ENCODE measurements at regions not wholly inside any gene's neighbourhood (a gene's known extent, or its start where the extent isn't known, plus 50 kb on each side); places are given as distances from the start of the nearest gene placed in this dataset.

- peaks cover 11% of the 10 kb centered on the region for H3K4me1 ChIP-seq (ENCODE audit: control insufficient read depth, extremely low read depth, insufficient read depth, low read length)
- H3K9me1 ChIP-seq (ENCODE audit: control insufficient read depth, extremely low read depth, insufficient read depth, low read length) = no peaks in the 10 kb centered on the region
- H3K36me3 ChIP-seq (ENCODE audit: control insufficient read depth in 2 of 2, extremely low read depth in 1 of 2, insufficient read depth in 2 of 2, low read length in 2 of 2) = no peaks in the 10 kb centered on the region
- dilution Hi-C loops (cut with MboI; ENCODE audit: extremely low pct_ligation_motif_present, low sequenced_read_pairs) = no loop called here
- H3K4me2 ChIP-seq (ENCODE audit: control insufficient read depth, extremely low read depth, insufficient read depth, low read depth, low read length) = no peak overlapping the region
- no peaks in the 10 kb centered on the region for H4K20me1 ChIP-seq (ENCODE audit: control insufficient read depth, extremely low read depth, insufficient read depth, low read length)
- H3K79me2 ChIP-seq (ENCODE audit: control insufficient read depth, insufficient read depth, low read length) = no peaks in the 10 kb centered on the region
- FAIRE-seq = no peak
- H3K4me3 ChIP-seq (ENCODE audit: control insufficient read depth in 2 of 3, extremely low read depth in 1 of 3, insufficient read depth in 2 of 3, low read depth in 1 of 3, low read length in 3 of 3) = no peak overlapping the region
- no peak overlapping the region for H3K27ac ChIP-seq (ENCODE audit: control insufficient read depth, insufficient read depth, low read length)
- TF ChIP-seq CTCF (optimal IDR thresholded peaks at IDR 0.05 in 1 of 3, IDR thresholded peaks at IDR 0.05 in 1 of 3, conservative IDR thresholded peaks at IDR 0.05 in 1 of 3; ENCODE audit: extremely low read depth in 1 of 3, insufficient read depth in 2 of 3, low read length in 3 of 3) (no peak), EZH2 (IDR thresholded peaks at IDR 0.05; ENCODE audit: low read length) (no peak)
- no peak for DNase-seq (ENCODE audit: low read depth, low spot score)
- no peaks in the 10 kb centered on the region for H3K9me3 ChIP-seq (ENCODE audit: control insufficient read depth, low read depth, low read length)
- no peak overlapping the region for H2AFZ ChIP-seq (ENCODE audit: control insufficient read depth, low read length)
- no peaks in the 10 kb centered on the region for H3K27me3 ChIP-seq (ENCODE audit: control insufficient read depth, extremely low read depth, insufficient read depth, low read length)
- no peak overlapping the region for H3K9ac ChIP-seq (ENCODE audit: control insufficient read depth, extremely low read depth, insufficient read depth, low read length)
Observed at GRCh38 chr6:142543606-142544005, 241.8 kb downstream of the ADGRG6 start.

GRCh38 chr6:142544199-142544838 lies 242.5 kb downstream of the ADGRG6 start:
- no peaks in the 10 kb centered on the region for H3K9me3 ChIP-seq (ENCODE audit: control insufficient read depth, low read depth, low read length)
- no peaks in the 10 kb centered on the region for H3K9me1 ChIP-seq (ENCODE audit: control insufficient read depth, extremely low read depth, insufficient read depth, low read length)
- H3K27me3 ChIP-seq (ENCODE audit: control insufficient read depth, extremely low read depth, insufficient read depth, low read length) = no peaks in the 10 kb centered on the region
- H3K4me2 ChIP-seq (ENCODE audit: control insufficient read depth, extremely low read depth, insufficient read depth, low read depth, low read length) = no peak overlapping the region
- H3K4me3 ChIP-seq (ENCODE audit: control insufficient read depth in 2 of 3, extremely low read depth in 1 of 3, insufficient read depth in 2 of 3, low read depth in 1 of 3, low read length in 3 of 3) = no peak overlapping the region
- FAIRE-seq (no peak), DNase-seq (ENCODE audit: low read depth, low spot score) (no peak)
- H3K27ac ChIP-seq (ENCODE audit: control insufficient read depth, insufficient read depth, low read length) = no peak overlapping the region
- H4K20me1 ChIP-seq (ENCODE audit: control insufficient read depth, extremely low read depth, insufficient read depth, low read length) = no peaks in the 10 kb centered on the region
- dilution Hi-C loops (cut with MboI; ENCODE audit: extremely low pct_ligation_motif_present, low sequenced_read_pairs) = no loop called here
- TF ChIP-seq EZH2 (IDR thresholded peaks at IDR 0.05; ENCODE audit: low read length) (no peak), CTCF (optimal IDR thresholded peaks at IDR 0.05 in 1 of 3, IDR thresholded peaks at IDR 0.05 in 1 of 3, conservative IDR thresholded peaks at IDR 0.05 in 1 of 3; ENCODE audit: extremely low read depth in 1 of 3, insufficient read depth in 2 of 3, low read length in 3 of 3) (no peak)
- no peaks in the 10 kb centered on the region for H3K79me2 ChIP-seq (ENCODE audit: control insufficient read depth, insufficient read depth, low read length)
- H2AFZ ChIP-seq (ENCODE audit: control insufficient read depth, low read length) = no peak overlapping the region
- no peaks in the 10 kb centered on the region for H3K36me3 ChIP-seq (ENCODE audit: control insufficient read depth in 2 of 2, extremely low read depth in 1 of 2, insufficient read depth in 2 of 2, low read length in 2 of 2)
- H3K9ac ChIP-seq (ENCODE audit: control insufficient read depth, extremely low read depth, insufficient read depth, low read length) = no peak overlapping the region
- peaks cover 11% of the 10 kb centered on the region for H3K4me1 ChIP-seq (ENCODE audit: control insufficient read depth, extremely low read depth, insufficient read depth, low read length)
